SK-N-SH treated with all-trans-retinoic acid at 6 μM for 48 hours (cell line): ENCODE measurements at regions not wholly inside any gene's neighbourhood (a gene's known extent, or its start where the extent isn't known, plus 50 kb on each side); places are given as distances from the start of the nearest gene placed in this dataset.

Source experiments
- ATAC-seq: fragments of 200-7000 bp; cut with Tn5 transposase; 3 replicates; pipeline ENCODE4 v1.9.1; 2020; ENCODE audit warnings: mild to moderate bottlenecking, moderate library complexity
- BACH2 ChIP-seq: fragments of 250-450 bp; sonication (Bioruptor Pico); IDR thresholded peaks from 2 replicates; pipeline ENCODE4 v1.9.0; 2021; ENCODE audit warnings: mild to moderate bottlenecking, borderline replicate concordance
- CSDC2 ChIP-seq: fragments of 250-450 bp; sonication (Bioruptor Pico); IDR thresholded peaks from 2 replicates; pipeline ENCODE4 v1.5.0; 2020; ENCODE audit warnings: mild to moderate bottlenecking, moderate library complexity
- ESRRG ChIP-seq: fragments of 250-450 bp; sonication (Bioruptor Pico); IDR thresholded peaks from 2 replicates; pipeline ENCODE4 v1.6.1; 2021; ENCODE audit warnings: mild to moderate bottlenecking
- GLIS3 ChIP-seq: fragments of 250-450 bp; sonication (Bioruptor Pico); IDR thresholded peaks from 2 replicates; pipeline ENCODE4 v1.5.0; 2020; ENCODE audit warnings: mild to moderate bottlenecking, moderate library complexity
- ISL1 ChIP-seq: fragments of 250-450 bp; sonication (Bioruptor Pico); IDR thresholded peaks from 2 replicates; pipeline ENCODE4 v2.1.2; 2022; ENCODE audit warnings: mild to moderate bottlenecking, moderate library complexity
- OSR1 ChIP-seq: fragments of 250-450 bp; sonication (Bioruptor Pico); IDR thresholded peaks from 2 replicates; pipeline ENCODE4 v1.8.0; 2022; ENCODE audit warnings: moderate library complexity, mild to moderate bottlenecking, inconsistent platforms
- PATZ1 ChIP-seq: fragments of 250-450 bp; sonication (Bioruptor Pico); IDR thresholded peaks from 2 replicates; pipeline ENCODE4 v1.8.0; 2020; ENCODE audit warnings: mild to moderate bottlenecking, moderate library complexity, borderline replicate concordance
- POU6F1 ChIP-seq: fragments of 250-450 bp; sonication (Bioruptor Pico); IDR thresholded peaks from 2 replicates; pipeline ENCODE4 v1.8.0; 2021; ENCODE audit warnings: low read depth, mild to moderate bottlenecking, moderate library complexity, borderline replicate concordance
- RARB ChIP-seq: fragments of 250-450 bp; sonication (Bioruptor Pico); IDR thresholded peaks from 2 replicates; pipeline ENCODE4 v1.8.0; 2021; ENCODE audit warnings: mild to moderate bottlenecking, moderate library complexity
- SNAI2 ChIP-seq: fragments of 250-450 bp; sonication (Bioruptor Pico); IDR thresholded peaks from 2 replicates; pipeline ENCODE4 v1.5.0; 2020; ENCODE audit warnings: mild to moderate bottlenecking, moderate library complexity
- TOX ChIP-seq: fragments of 250-450 bp; sonication (Bioruptor Pico); IDR thresholded peaks from 2 replicates; pipeline ENCODE4 v1.8.0; 2021; ENCODE audit warnings: mild to moderate bottlenecking, moderate library complexity, borderline replicate concordance
- TSHZ2 ChIP-seq: fragments of 250-450 bp; sonication (Bioruptor Pico); IDR thresholded peaks from 2 replicates; pipeline ENCODE4 v1.5.0; 2020; ENCODE audit warnings: mild to moderate bottlenecking, moderate library complexity
- ZC3H10 ChIP-seq: fragments of 250-450 bp; sonication (Bioruptor Pico); IDR thresholded peaks from 2 replicates; pipeline ENCODE4 v1.5.1; 2021; ENCODE audit warnings: mild to moderate bottlenecking, moderate library complexity
- ZFP30 ChIP-seq: fragments of 450-650 bp; formaldehyde crosslinking; IDR thresholded peaks from 2 replicates; pipeline ENCODE4 v1.5.0; 2022; ENCODE audit warnings: mild to moderate bottlenecking, moderate library complexity
- ZNF565 ChIP-seq: fragments of 450-650 bp; formaldehyde crosslinking; conservative IDR thresholded peaks from 2 replicates; pipeline ENCODE4 v1.5.0; 2020; ENCODE audit warnings: low read depth, mild to moderate bottlenecking, moderate library complexity
- ZNF70 ChIP-seq: fragments of 450-650 bp; formaldehyde crosslinking; IDR thresholded peaks from 2 replicates; pipeline ENCODE4 v1.5.0; 2020; ENCODE audit warnings: mild to moderate bottlenecking, moderate library complexity
- ZNF8 ChIP-seq: fragments of 450-650 bp; formaldehyde crosslinking; IDR thresholded peaks from 2 replicates; pipeline ENCODE4 v1.5.0; 2020; ENCODE audit warnings: mild to moderate bottlenecking, moderate library complexity
- TF ChIP-seq, protein P1 (sequence below): fragments of 250-450 bp; sonication (Bioruptor Pico); IDR thresholded peaks from 2 replicates; pipeline ENCODE4 v1.5.1; 2021; ENCODE audit warnings: mild to moderate bottlenecking, moderate library complexity
- TF ChIP-seq, protein P2 (sequence below): fragments of 250-450 bp; sonication (Bioruptor Pico); IDR thresholded peaks from 2 replicates; pipeline ENCODE4 v1.5.1; 2020; ENCODE audit warnings: low read depth, mild to moderate bottlenecking, moderate library complexity

- TF ChIP-seq TSHZ2 (CRISPR knock-in tag) (no peak), BACH2 (CRISPR knock-in tag) (no peak), GLIS3 (CRISPR knock-in tag) (no peak), ZNF565 (CRISPR knock-in tag) (no peak), CSDC2 (CRISPR knock-in tag) (no peak)
Observed at GRCh38 chr4:110949542-110949941, 326.7 kb upstream of the PITX2 start (continued).

GRCh38 chr4:110950731-110951130 lies 327.9 kb upstream of the PITX2 start:
- ATAC-seq: no peak
- TF ChIP-seq CSDC2 (CRISPR knock-in tag): no peak

GRCh38 chr4:110953191-110953590 lies 330.3 kb upstream of the PITX2 start:
- no peak for ATAC-seq

GRCh38 chr4:110953898-110954297 lies 331.0 kb upstream of the PITX2 start:
- TF ChIP-seq ZC3H10 (CRISPR knock-in tag): no peak
- TF ChIP-seq, protein P1, sequence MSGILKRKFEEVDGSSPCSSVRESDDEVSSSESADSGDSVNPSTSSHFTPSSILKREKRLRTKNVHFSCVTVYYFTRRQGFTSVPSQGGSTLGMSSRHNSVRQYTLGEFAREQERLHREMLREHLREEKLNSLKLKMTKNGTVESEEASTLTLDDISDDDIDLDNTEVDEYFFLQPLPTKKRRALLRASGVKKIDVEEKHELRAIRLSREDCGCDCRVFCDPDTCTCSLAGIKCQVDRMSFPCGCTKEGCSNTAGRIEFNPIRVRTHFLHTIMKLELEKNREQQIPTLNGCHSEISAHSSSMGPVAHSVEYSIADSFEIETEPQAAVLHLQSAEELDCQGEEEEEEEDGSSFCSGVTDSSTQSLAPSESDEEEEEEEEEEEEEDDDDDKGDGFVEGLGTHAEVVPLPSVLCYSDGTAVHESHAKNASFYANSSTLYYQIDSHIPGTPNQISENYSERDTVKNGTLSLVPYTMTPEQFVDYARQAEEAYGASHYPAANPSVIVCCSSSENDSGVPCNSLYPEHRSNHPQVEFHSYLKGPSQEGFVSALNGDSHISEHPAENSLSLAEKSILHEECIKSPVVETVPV (CRISPR knock-in tag): no peak
- no peak for TF ChIP-seq ZNF70 (CRISPR knock-in tag)
- no peak for TF ChIP-seq ESRRG
- TF ChIP-seq TSHZ2 (CRISPR knock-in tag): no peak
- no peak for TF ChIP-seq SNAI2 (CRISPR knock-in tag)
- TF ChIP-seq POU6F1 (CRISPR knock-in tag): no peak
- TF ChIP-seq, protein P2, sequence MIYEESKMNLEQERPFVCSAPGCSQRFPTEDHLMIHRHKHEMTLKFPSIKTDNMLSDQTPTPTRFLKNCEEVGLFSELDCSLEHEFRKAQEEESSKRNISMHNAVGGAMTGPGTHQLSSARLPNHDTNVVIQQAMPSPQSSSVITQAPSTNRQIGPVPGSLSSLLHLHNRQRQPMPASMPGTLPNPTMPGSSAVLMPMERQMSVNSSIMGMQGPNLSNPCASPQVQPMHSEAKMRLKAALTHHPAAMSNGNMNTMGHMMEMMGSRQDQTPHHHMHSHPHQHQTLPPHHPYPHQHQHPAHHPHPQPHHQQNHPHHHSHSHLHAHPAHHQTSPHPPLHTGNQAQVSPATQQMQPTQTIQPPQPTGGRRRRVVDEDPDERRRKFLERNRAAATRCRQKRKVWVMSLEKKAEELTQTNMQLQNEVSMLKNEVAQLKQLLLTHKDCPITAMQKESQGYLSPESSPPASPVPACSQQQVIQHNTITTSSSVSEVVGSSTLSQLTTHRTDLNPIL (CRISPR knock-in tag): no peak
- TF ChIP-seq BACH2 (CRISPR knock-in tag): no peak
- TF ChIP-seq CSDC2 (CRISPR knock-in tag): no peak
- TF ChIP-seq, all 23 proteins: peak for 0
- ATAC-seq: no peak

More at GRCh38 chr4:110953191-110953590, 330.3 kb upstream of the PITX2 start:
- TF ChIP-seq TOX (no peak), ZNF8 (CRISPR knock-in tag) (no peak), SNAI2 (CRISPR knock-in tag) (no peak), CSDC2 (CRISPR knock-in tag) (no peak), ISL1 (CRISPR knock-in tag) (no peak), OSR1 (CRISPR knock-in tag) (no peak), RARB (CRISPR knock-in tag) (no peak), ZFP30 (CRISPR knock-in tag) (no peak), BACH2 (CRISPR knock-in tag) (no peak), ESRRG (no peak), PATZ1 (CRISPR knock-in tag) (no peak), ZNF565 (CRISPR knock-in tag) (no peak)
- TF ChIP-seq, protein P2 (CRISPR knock-in tag): no peak
- TF ChIP-seq, protein P1 (CRISPR knock-in tag): no peak
